HEK293 (cell line): ENCODE measurements at regions not wholly inside any gene's neighbourhood (a gene's known extent, or its start where the extent isn't known, plus 50 kb on each side); places are given as distances from the start of the nearest gene placed in this dataset.

ENCODE experiments used
- CTCF ChIA-PET: fragments of 350-600 bp; formaldehyde crosslinking; extraction: SDS; loops from one replicate; lab custom pipeline; 2021; ENCODE audit warnings: antibody characterized with exemption; lab: Yijun Ruan, JAX
- POLR2A ChIA-PET: fragments of 300-600 bp; formaldehyde crosslinking; extraction: SDS; loops from one replicate; lab custom pipeline; 2020; ENCODE audit warnings: antibody characterized with exemption, inconsistent platforms; lab: Yijun Ruan, JAX
- H3K27ac ChIP-seq: fragments of 200-500 bp; sonication (Bioruptor generic); 2 replicates; pipeline ENCODE4 v1.5.1; 2014; ENCODE audit warnings: low read depth, low read length, control low read depth, inconsistent platforms; ENCODE audit errors: extremely low read depth
- H3K36me3 ChIP-seq, 2 experiments: fragments of 200-500 bp in 1 of 2; sonication (Bioruptor generic) in 1 of 2; 1 replicate in 1 of 2; 2 replicates in 1 of 2; pipeline ENCODE4 v1.5.1; 2014 to 2017; ENCODE audit warnings: inconsistent platforms in 2 of 2, low read length in 2 of 2; ENCODE audit not compliant: control insufficient read depth in 2 of 2, insufficient read depth in 1 of 2
- H3K4me1 ChIP-seq: fragments of 200-500 bp; sonication (Bioruptor generic); 2 replicates; pipeline ENCODE4 v1.5.1; 2014; ENCODE audit warnings: mild to moderate bottlenecking, low read length, inconsistent platforms; ENCODE audit not compliant: control insufficient read depth, insufficient read depth
- H3K4me3 ChIP-seq: 2 replicates; pipeline ENCODE4 v1.5.1; 2011; ENCODE audit warnings: low read depth, mild to moderate bottlenecking, control low read depth, low read length, moderate library complexity
- H3K9me3 ChIP-seq: fragments of 200-500 bp; sonication (Bioruptor generic); 2 replicates; pipeline ENCODE4 v1.5.1; 2014; ENCODE audit warnings: low read depth, low read length, inconsistent platforms; ENCODE audit not compliant: control insufficient read depth, insufficient read depth
- BCL11B ChIP-seq: fragments of 450-650 bp; formaldehyde crosslinking; IDR thresholded peaks from 2 replicates; pipeline ENCODE4 v1.5.1; 2016; ENCODE audit warnings: low read depth, missing biosample characterization, missing genetic modification characterization
- GLI2 ChIP-seq: fragments of 450-650 bp; formaldehyde crosslinking; IDR thresholded peaks from 2 replicates; pipeline ENCODE4; 2017; ENCODE audit warnings: missing biosample characterization, missing genetic modification characterization, low read depth, borderline replicate concordance
- HIC1 ChIP-seq: fragments of 450-650 bp; formaldehyde crosslinking; IDR thresholded peaks from 2 replicates; pipeline ENCODE4 v1.5.1; 2016; ENCODE audit warnings: missing biosample characterization, missing genetic modification characterization
- SP7 ChIP-seq: fragments of 450-650 bp; formaldehyde crosslinking; IDR thresholded peaks from 2 replicates; pipeline ENCODE4 v1.5.1; 2016; ENCODE audit warnings: missing biosample characterization, missing genetic modification characterization
- TCF7L2 ChIP-seq: IDR thresholded peaks from 2 replicates; pipeline ENCODE4 v1.6.1; 2011; ENCODE audit warnings: low read depth, mild to moderate bottlenecking, inconsistent platforms, low read length, moderate library complexity, borderline replicate concordance
- ZBTB17 ChIP-seq: fragments of 450-650 bp; formaldehyde crosslinking; IDR thresholded peaks from 2 replicates; pipeline ENCODE4 v1.5.1; 2016; ENCODE audit warnings: missing biosample characterization, missing genetic modification characterization
- ZBTB49 ChIP-seq: fragments of 450-650 bp; formaldehyde crosslinking; IDR thresholded peaks from 2 replicates; pipeline ENCODE4 v1.5.1; 2016; ENCODE audit warnings: missing biosample characterization, missing genetic modification characterization, low read depth
- ZNF114 ChIP-seq: fragments of 450-650 bp; formaldehyde crosslinking; IDR thresholded peaks from 2 replicates; pipeline ENCODE4 v1.5.0; 2017; ENCODE audit warnings: missing biosample characterization, missing genetic modification characterization
- ZNF138 ChIP-seq: fragments of 450-650 bp; formaldehyde crosslinking; IDR thresholded peaks from 2 replicates; pipeline ENCODE4 v1.5.1; 2016; ENCODE audit warnings: missing biosample characterization, missing genetic modification characterization, borderline replicate concordance
- ZNF175 ChIP-seq: fragments of 450-650 bp; formaldehyde crosslinking; IDR thresholded peaks from 2 replicates; pipeline ENCODE4 v1.5.1; 2016; ENCODE audit warnings: missing biosample characterization, missing genetic modification characterization
- ZNF19 ChIP-seq: fragments of 450-650 bp; formaldehyde crosslinking; IDR thresholded peaks from 2 replicates; pipeline ENCODE4; 2016; ENCODE audit warnings: missing biosample characterization, missing genetic modification characterization, low read depth
- ZNF354C ChIP-seq: fragments of 450-650 bp; formaldehyde crosslinking; IDR thresholded peaks from 2 replicates; pipeline ENCODE4 v1.5.1; 2016; ENCODE audit warnings: missing biosample characterization, missing genetic modification characterization, low read depth, borderline replicate concordance
- ZNF362 ChIP-seq: fragments of 450-650 bp; formaldehyde crosslinking; IDR thresholded peaks from 2 replicates; pipeline ENCODE4 v1.5.1; 2016; ENCODE audit warnings: missing biosample characterization, missing genetic modification characterization
- ZNF433 ChIP-seq: fragments of 450-650 bp; formaldehyde crosslinking; IDR thresholded peaks from 2 replicates; pipeline ENCODE4 v1.5.1; 2016; ENCODE audit warnings: missing biosample characterization, missing genetic modification characterization, low read depth
- ZNF514 ChIP-seq: fragments of 450-650 bp; formaldehyde crosslinking; IDR thresholded peaks from 2 replicates; pipeline ENCODE4 v1.5.1; 2016; ENCODE audit warnings: missing biosample characterization, missing genetic modification characterization
- ZNF529 ChIP-seq: fragments of 450-650 bp; formaldehyde crosslinking; IDR thresholded peaks from 2 replicates; pipeline ENCODE4 v1.5.1; 2017; ENCODE audit warnings: missing genetic modification characterization, missing biosample characterization; ENCODE audit not compliant: insufficient replicate concordance
- ZNF623 ChIP-seq: fragments of 450-650 bp; formaldehyde crosslinking; IDR thresholded peaks from 2 replicates; pipeline ENCODE4 v1.5.1; 2016; ENCODE audit warnings: missing biosample characterization, missing genetic modification characterization
- ZNF677 ChIP-seq: fragments of 450-650 bp; IDR thresholded peaks from 2 replicates; pipeline ENCODE4 v1.5.0; 2018; ENCODE audit warnings: missing biosample characterization, mild to moderate bottlenecking, missing genetic modification characterization, moderate library complexity
- TF ChIP-seq, protein P1 (sequence below): fragments of 450-650 bp; formaldehyde crosslinking; IDR thresholded peaks from 2 replicates; pipeline ENCODE4 v1.5.1; 2016; ENCODE audit warnings: missing biosample characterization, missing genetic modification characterization
- TF ChIP-seq, protein P2 (sequence below): fragments of 450-650 bp; formaldehyde crosslinking; IDR thresholded peaks from 2 replicates; pipeline ENCODE4 v1.5.1; 2017; ENCODE audit warnings: missing biosample characterization, missing genetic modification characterization

DNA sequence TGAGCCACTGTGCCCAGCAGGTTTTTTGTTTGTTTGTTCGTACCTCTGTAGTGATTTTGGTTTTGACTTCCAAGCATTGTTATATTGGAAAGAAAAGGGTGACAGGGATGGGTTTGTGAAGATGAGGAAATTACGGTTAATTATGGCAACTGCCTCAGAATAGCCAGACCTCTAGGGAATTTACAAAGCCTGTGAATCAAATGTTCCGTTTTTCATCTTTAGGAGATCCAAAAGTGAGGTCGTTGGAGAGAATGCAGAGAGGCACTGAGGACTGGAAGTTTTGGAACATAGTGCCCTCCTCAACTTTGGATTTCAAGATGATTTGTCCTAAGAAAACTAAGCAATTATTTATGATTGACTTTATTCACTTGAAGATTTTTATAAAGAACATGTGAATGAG lies 54.5 kb upstream of the EVL start:
- Histone ChIP-seq H3K27ac (no peak overlapping the region), H3K9me3 (no peaks in the 10 kb centered on the region), H3K36me3 (no peaks in the 10 kb centered on the region), H3K4me3 (no peak overlapping the region), H3K4me1 (peaks cover 26% of the 10 kb centered on the region)
- TF ChIP-seq TCF7L2: no peak
- no peak for TF ChIP-seq ZBTB49 (tag by site-specific recombination)
- TF ChIP-seq ZNF175 (tag by site-specific recombination): no peak
- TF ChIP-seq ZNF433: no peak
- no peak for TF ChIP-seq ZNF354C
- no peak for TF ChIP-seq ZNF529 (tag by site-specific recombination)
- TF ChIP-seq ZNF362 (tag by site-specific recombination): no peak
- no peak for TF ChIP-seq BCL11B (tag by site-specific recombination)
- no peak for TF ChIP-seq ZNF19 (tag by site-specific recombination)
- no peak for TF ChIP-seq ZNF138 (tag by site-specific recombination)
- no peak; the same call in 1 of the 2 replicates for TF ChIP-seq HIC1
- TF ChIP-seq GLI2 (tag by site-specific recombination): no peak
- no peak for TF ChIP-seq ZNF514 (tag by site-specific recombination)
- TF ChIP-seq ZNF623: no peak
- TF ChIP-seq, protein P1, sequence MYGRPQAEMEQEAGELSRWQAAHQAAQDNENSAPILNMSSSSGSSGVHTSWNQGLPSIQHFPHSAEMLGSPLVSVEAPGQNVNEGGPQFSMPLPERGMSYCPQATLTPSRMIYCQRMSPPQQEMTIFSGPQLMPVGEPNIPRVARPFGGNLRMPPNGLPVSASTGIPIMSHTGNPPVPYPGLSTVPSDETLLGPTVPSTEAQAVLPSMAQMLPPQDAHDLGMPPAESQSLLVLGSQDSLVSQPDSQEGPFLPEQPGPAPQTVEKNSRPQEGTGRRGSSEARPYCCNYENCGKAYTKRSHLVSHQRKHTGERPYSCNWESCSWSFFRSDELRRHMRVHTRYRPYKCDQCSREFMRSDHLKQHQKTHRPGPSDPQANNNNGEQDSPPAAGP (tag by site-specific recombination): no peak
- TF ChIP-seq ZBTB17 (tag by site-specific recombination): no peak
- ChIA-PET CTCF (interaction anchor here (1.6 kb wide), 1 partner anchor 29 kb away, joined by 4 read pairs; no protein-coding TSS in a partner anchor), POLR2A (no interaction called here)

GRCh38 chr14:100011628-100012325 lies 53.4 kb upstream of the EVL start:
- ChIA-PET POLR2A (no interaction called here), CTCF (interaction anchor here (0.7 to 1.6 kb wide), 2 partner anchors 30 to 148 kb away, joined by 3 to 4 read pairs; no protein-coding TSS in a partner anchor)
- H3K36me3 ChIP-seq: no peaks in the 10 kb centered on the region
- H3K4me1 ChIP-seq: peaks cover 26% of the 10 kb centered on the region
- H3K9me3 ChIP-seq: no peaks in the 10 kb centered on the region
- no peak overlapping the region for H3K4me3 ChIP-seq
- TF ChIP-seq, protein P2, sequence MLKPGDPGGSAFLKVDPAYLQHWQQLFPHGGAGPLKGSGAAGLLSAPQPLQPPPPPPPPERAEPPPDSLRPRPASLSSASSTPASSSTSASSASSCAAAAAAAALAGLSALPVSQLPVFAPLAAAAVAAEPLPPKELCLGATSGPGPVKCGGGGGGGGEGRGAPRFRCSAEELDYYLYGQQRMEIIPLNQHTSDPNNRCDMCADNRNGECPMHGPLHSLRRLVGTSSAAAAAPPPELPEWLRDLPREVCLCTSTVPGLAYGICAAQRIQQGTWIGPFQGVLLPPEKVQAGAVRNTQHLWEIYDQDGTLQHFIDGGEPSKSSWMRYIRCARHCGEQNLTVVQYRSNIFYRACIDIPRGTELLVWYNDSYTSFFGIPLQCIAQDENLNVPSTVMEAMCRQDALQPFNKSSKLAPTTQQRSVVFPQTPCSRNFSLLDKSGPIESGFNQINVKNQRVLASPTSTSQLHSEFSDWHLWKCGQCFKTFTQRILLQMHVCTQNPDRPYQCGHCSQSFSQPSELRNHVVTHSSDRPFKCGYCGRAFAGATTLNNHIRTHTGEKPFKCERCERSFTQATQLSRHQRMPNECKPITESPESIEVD (tag by site-specific recombination): peak; percentile 42; the same call in 1 of the 2 replicates
- TF ChIP-seq SP7 (peak; percentile 42; the same call in 1 of the 2 replicates), ZNF114 (tag by site-specific recombination) (no peak), ZNF677 (peak; percentile 96)
- H3K27ac ChIP-seq: no peak overlapping the region
